ENCODE measurements at regions not wholly inside any gene's neighbourhood (a gene's known extent, or its start where the extent isn't known, plus 50 kb on each side); places are given as distances from the start of the nearest gene placed in this dataset.
A peak's percentile ranks its signal among the peaks of the same experiment; 100 is the strongest.

- H3K36me3 Mint-ChIP-seq (ENCODE audit: low read depth) = no peaks in the 10 kb centered on the region
- no peaks in the 10 kb centered on the region for H3K27me3 Mint-ChIP-seq (ENCODE audit: low read depth)
- TF ChIP-seq CTCF (IDR thresholded peaks at IDR 0.05) = no peak
- no peak for DNase-seq (ENCODE audit: low spot score)
- no peaks in the 10 kb centered on the region for H3K9me3 Mint-ChIP-seq (ENCODE audit: low read depth)
- no peak overlapping the region for H3K4me3 Mint-ChIP-seq (ENCODE audit: unreplicated experiment)
- H3K4me1 Mint-ChIP-seq (ENCODE audit: low read depth) = peaks cover 2% of the 10 kb centered on the region
- no peak overlapping the region for H3K27ac Mint-ChIP-seq (ENCODE audit: unreplicated experiment)
These were observed 204.6 kb downstream of the ZIC1 start for GRCh38 chr3:147613725-147614124.

GRCh38 chr3:147614210-147614609 is 205.0 kb downstream of the ZIC1 start:
- Mint-ChIP-seq H3K27ac (ENCODE audit: unreplicated experiment) (no peak overlapping the region), H3K4me1 (ENCODE audit: low read depth) (peaks cover 3% of the 10 kb centered on the region), H3K4me3 (ENCODE audit: unreplicated experiment) (no peak overlapping the region), H3K36me3 (ENCODE audit: low read depth) (no peaks in the 10 kb centered on the region), H3K9me3 (ENCODE audit: low read depth) (no peaks in the 10 kb centered on the region), H3K27me3 (ENCODE audit: low read depth) (no peaks in the 10 kb centered on the region)
- TF ChIP-seq CTCF (IDR thresholded peaks at IDR 0.05) = no peak
- no peak for DNase-seq (ENCODE audit: low spot score)

- TF ChIP-seq CTCF (IDR thresholded peaks at IDR 0.05) = no peak
- H3K27ac Mint-ChIP-seq (ENCODE audit: unreplicated experiment) = no peak overlapping the region
- no peaks in the 10 kb centered on the region for H3K27me3 Mint-ChIP-seq (ENCODE audit: low read depth)
- H3K9me3 Mint-ChIP-seq (ENCODE audit: low read depth) = no peaks in the 10 kb centered on the region
- H3K4me1 Mint-ChIP-seq (ENCODE audit: low read depth) = peaks cover 7% of the 10 kb centered on the region
- H3K4me3 Mint-ChIP-seq (ENCODE audit: unreplicated experiment) = no peak overlapping the region
- H3K36me3 Mint-ChIP-seq (ENCODE audit: low read depth) = no peaks in the 10 kb centered on the region
- no peak for DNase-seq (ENCODE audit: low spot score)
These were observed 205.9 kb downstream of the ZIC1 start for GRCh38 chr3:147615035-147615434.

- DNase-seq (ENCODE audit: low spot score) = no peak
- Mint-ChIP-seq H3K27ac (ENCODE audit: unreplicated experiment) (no peak overlapping the region), H3K36me3 (ENCODE audit: low read depth) (no peaks in the 10 kb centered on the region), H3K4me1 (ENCODE audit: low read depth) (peaks cover 15% of the 10 kb centered on the region), H3K27me3 (ENCODE audit: low read depth) (no peaks in the 10 kb centered on the region), H3K4me3 (ENCODE audit: unreplicated experiment) (no peak overlapping the region), H3K9me3 (ENCODE audit: low read depth) (no peaks in the 10 kb centered on the region)
- peak; percentile 88 for TF ChIP-seq CTCF (IDR thresholded peaks at IDR 0.05)
These were observed 207.9 kb downstream of the ZIC1 start for GRCh38 chr3:147616998-147617619.

- no peak overlapping the region for H3K4me3 Mint-ChIP-seq (ENCODE audit: unreplicated experiment)
- H3K9me3 Mint-ChIP-seq (ENCODE audit: low read depth) = no peaks in the 10 kb centered on the region
- no peaks in the 10 kb centered on the region for H3K27me3 Mint-ChIP-seq (ENCODE audit: low read depth)
- peaks cover 15% of the 10 kb centered on the region for H3K4me1 Mint-ChIP-seq (ENCODE audit: low read depth)
- no peaks in the 10 kb centered on the region for H3K36me3 Mint-ChIP-seq (ENCODE audit: low read depth)
- no peak for DNase-seq (ENCODE audit: low spot score)
- no peak for TF ChIP-seq CTCF (IDR thresholded peaks at IDR 0.05)
- no peak overlapping the region for H3K27ac Mint-ChIP-seq (ENCODE audit: unreplicated experiment)
These were observed 209.5 kb downstream of the ZIC1 start for GRCh38 chr3:147618691-147619090.

Data from chondrocyte (in vitro differentiated cells).